ENCODE measurements at regions not wholly inside any gene's neighbourhood (a gene's known extent, or its start where the extent isn't known, plus 50 kb on each side); places are given as distances from the start of the nearest gene placed in this dataset.

GRCh38 chr16:87051526-87052320 lies 265.5 kb downstream of the C16orf95 start:
- H3K36me3 ChIP-seq = no peaks in the 10 kb centered on the region
- H3K9me3 ChIP-seq = no peaks in the 10 kb centered on the region
- no peak overlapping the region for H3K4me3 ChIP-seq
- no peak for TF ChIP-seq CTCF (IDR thresholded peaks at IDR 0.05)
- no peaks in the 10 kb centered on the region for H3K27me3 ChIP-seq
- peak in 1 of 2 donors; percentile 42 for DNase-seq
- peaks cover 0 to 16% (median 5%) of the 10 kb centered on the region in 4 donors for H3K4me1 ChIP-seq
- H3K27ac ChIP-seq = no peak overlapping the region
- intact Hi-C loops (cut with DNase I; ENCODE audit: low total_unique reads) = no loop called here

GRCh38 chr16:87052506-87052905 lies 264.7 kb downstream of the C16orf95 start:
- TF ChIP-seq CTCF (IDR thresholded peaks at IDR 0.05) = no peak
- intact Hi-C loops (cut with DNase I; ENCODE audit: low total_unique reads) = no loop called here
- Histone ChIP-seq H3K36me3 (no peaks in the 10 kb centered on the region), H3K4me1 (peaks cover 0 to 10% (median 5%) of the 10 kb centered on the region in 4 donors), H3K27me3 (no peaks in the 10 kb centered on the region), H3K9me3 (no peaks in the 10 kb centered on the region), H3K27ac (no peak overlapping the region), H3K4me3 (no peak overlapping the region)
- peak in 1 of 2 donors; percentile 61 for DNase-seq

GRCh38 chr16:87053016-87053982 lies 263.9 kb downstream of the C16orf95 start:
- TF ChIP-seq CTCF (IDR thresholded peaks at IDR 0.05) = no peak
- Histone ChIP-seq H3K4me1 (peaks cover 0 to 10% (median 5%) of the 10 kb centered on the region in 4 donors), H3K4me3 (no peak overlapping the region), H3K36me3 (no peaks in the 10 kb centered on the region), H3K9me3 (no peaks in the 10 kb centered on the region), H3K27me3 (no peaks in the 10 kb centered on the region), H3K27ac (no peak overlapping the region)
- intact Hi-C loops (cut with DNase I; ENCODE audit: low total_unique reads) = no loop called here
- DNase-seq = peak in 1 of 2 donors; percentile 61

DNA sequence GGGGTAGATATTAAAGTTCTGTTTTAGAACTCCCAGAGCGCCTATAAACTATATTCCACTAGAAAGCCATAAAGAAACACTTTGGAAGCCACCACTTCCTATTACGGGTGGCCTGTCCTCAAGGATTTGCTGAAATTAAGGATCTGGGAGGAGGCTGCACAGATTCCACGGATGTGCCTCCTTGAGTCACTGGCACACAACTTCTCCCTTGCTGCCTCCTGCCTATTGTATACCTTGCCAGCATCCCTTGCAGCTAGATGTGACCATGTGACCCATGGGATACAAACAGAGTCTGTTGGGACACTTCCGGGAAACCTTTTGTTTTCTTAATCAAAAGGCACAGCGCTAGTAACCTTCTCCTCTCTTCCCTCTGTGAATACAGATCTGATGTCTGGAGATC lies 263.0 kb downstream of the C16orf95 start:
- Histone ChIP-seq H3K27ac (no peak overlapping the region), H3K4me3 (no peak overlapping the region), H3K36me3 (no peaks in the 10 kb centered on the region), H3K9me3 (no peaks in the 10 kb centered on the region), H3K27me3 (no peaks in the 10 kb centered on the region), H3K4me1 (peaks cover 0 to 10% (median 5%) of the 10 kb centered on the region in 4 donors)
- no peak for DNase-seq
- intact Hi-C loops (cut with DNase I; ENCODE audit: low total_unique reads) = no loop called here
- TF ChIP-seq CTCF (IDR thresholded peaks at IDR 0.05) = no peak

GRCh38 chr16:87054856-87055255 lies 262.3 kb downstream of the C16orf95 start:
- Histone ChIP-seq H3K36me3 (no peaks in the 10 kb centered on the region), H3K27ac (no peak overlapping the region), H3K4me3 (no peak overlapping the region), H3K27me3 (no peaks in the 10 kb centered on the region), H3K9me3 (no peaks in the 10 kb centered on the region), H3K4me1 (peaks cover 0 to 15% (median 5%) of the 10 kb centered on the region in 4 donors)
- no peak for TF ChIP-seq CTCF (IDR thresholded peaks at IDR 0.05)
- intact Hi-C loops (cut with DNase I; ENCODE audit: low total_unique reads) = no loop called here
- DNase-seq = peak in 1 of 2 donors; percentile 43
